ENCODE measurements at regions not wholly inside any gene's neighbourhood (a gene's known extent, or its start where the extent isn't known, plus 50 kb on each side); places are given as distances from the start of the nearest gene placed in this dataset.

- H3K27ac Mint-ChIP-seq: no peak overlapping the region
- H3K9me3 Mint-ChIP-seq: peaks cover 5% of the 10 kb centered on the region
- POLR2A ChIA-PET: interaction anchor here (1.3 kb wide), 1 partner anchor 10 kb away, joined by 3 read pairs; no protein-coding TSS in a partner anchor
- ATAC-seq (no peak), DNase-seq (no peak)
- H3K4me3 Mint-ChIP-seq: no peak overlapping the region
- no peak for TF ChIP-seq CTCF (IDR thresholded peaks at IDR 0.05)
- H3K27me3 Mint-ChIP-seq: no peaks in the 10 kb centered on the region
- CTCF ChIA-PET: interaction anchor here (1.3 to 2.4 kb wide), 2 partner anchors 108 to 229 kb away, joined by 3 to 5 read pairs; no protein-coding TSS in a partner anchor
- intact Hi-C loops (cut with micrococcal nuclease): no loop called here
- peaks cover 5% of the 10 kb centered on the region for H3K4me1 Mint-ChIP-seq (ENCODE audit: low read depth)
- peaks cover 2% of the 10 kb centered on the region for H3K36me3 Mint-ChIP-seq (ENCODE audit: low read depth)
Observed at GRCh38 chr3:30464381-30464780, 142.0 kb upstream of the TGFBR2 start.

- ChIA-PET POLR2A (interaction anchor here (1.0 to 1.3 kb wide), 2 partner anchors 8 to 9 kb away, joined by 3 read pairs; no protein-coding TSS in a partner anchor), CTCF (interaction anchor here (2.4 kb wide), 1 partner anchor 228 kb away, joined by 5 read pairs; no protein-coding TSS in a partner anchor)
- TF ChIP-seq CTCF (IDR thresholded peaks at IDR 0.05): no peak
- no peak overlapping the region for H3K27ac Mint-ChIP-seq
- H3K27me3 Mint-ChIP-seq: no peaks in the 10 kb centered on the region
- intact Hi-C loops (cut with micrococcal nuclease): no loop called here
- no peak for ATAC-seq
- no peak overlapping the region for H3K4me3 Mint-ChIP-seq
- H3K9me3 Mint-ChIP-seq: no peaks in the 10 kb centered on the region
- DNase-seq: no peak
- peaks cover 5% of the 10 kb centered on the region for H3K4me1 Mint-ChIP-seq (ENCODE audit: low read depth)
- no peaks in the 10 kb centered on the region for H3K36me3 Mint-ChIP-seq (ENCODE audit: low read depth)
Observed at GRCh38 chr3:30465454-30465853, 140.9 kb upstream of the TGFBR2 start.

GRCh38 chr3:30467596-30468238 lies 138.7 kb upstream of the TGFBR2 start:
- ATAC-seq (no peak), DNase-seq (no peak)
- Mint-ChIP-seq H3K4me3 (no peak overlapping the region), H3K36me3 (ENCODE audit: low read depth) (no peaks in the 10 kb centered on the region), H3K4me1 (ENCODE audit: low read depth) (peaks cover 11% of the 10 kb centered on the region), H3K27ac (no peak overlapping the region), H3K27me3 (no peaks in the 10 kb centered on the region), H3K9me3 (no peaks in the 10 kb centered on the region)
- CTCF ChIA-PET: no interaction called here
- POLR2A ChIA-PET: no interaction called here
- no peak for TF ChIP-seq CTCF (IDR thresholded peaks at IDR 0.05)
- intact Hi-C loops (cut with micrococcal nuclease): no loop called here

- no peak overlapping the region for H3K4me3 Mint-ChIP-seq
- H3K27me3 Mint-ChIP-seq: no peaks in the 10 kb centered on the region
- DNase-seq (no peak), ATAC-seq (no peak)
- no peak overlapping the region for H3K27ac Mint-ChIP-seq
- intact Hi-C loops (cut with micrococcal nuclease): no loop called here
- ChIA-PET POLR2A (no interaction called here), CTCF (no interaction called here)
- H3K36me3 Mint-ChIP-seq (ENCODE audit: low read depth): no peaks in the 10 kb centered on the region
- peaks cover 17% of the 10 kb centered on the region for H3K4me1 Mint-ChIP-seq (ENCODE audit: low read depth)
- peaks cover 3% of the 10 kb centered on the region for H3K9me3 Mint-ChIP-seq
- TF ChIP-seq CTCF (IDR thresholded peaks at IDR 0.05): no peak
Observed at GRCh38 chr3:30469133-30469532, 137.3 kb upstream of the TGFBR2 start.

- ChIA-PET CTCF (no interaction called here), POLR2A (no interaction called here)
- H3K27me3 Mint-ChIP-seq: no peaks in the 10 kb centered on the region
- no peak for TF ChIP-seq CTCF (IDR thresholded peaks at IDR 0.05)
- H3K9me3 Mint-ChIP-seq: peaks cover 3% of the 10 kb centered on the region
- intact Hi-C loops (cut with micrococcal nuclease): no loop called here
- H3K27ac Mint-ChIP-seq: no peak overlapping the region
- peaks cover 30% of the 10 kb centered on the region for H3K4me1 Mint-ChIP-seq (ENCODE audit: low read depth)
- no peak for DNase-seq
- no peak for ATAC-seq
- no peak overlapping the region for H3K4me3 Mint-ChIP-seq
- H3K36me3 Mint-ChIP-seq (ENCODE audit: low read depth): no peaks in the 10 kb centered on the region
Observed at GRCh38 chr3:30470496-30470895, 135.9 kb upstream of the TGFBR2 start.

All from activated CD8-positive, alpha-beta T cell treated with anti-CD3 and anti-CD28 coated beads for 36 hours (primary cell).